Right lobe of liver (tissue), 4 donors: ENCODE measurements at regions not wholly inside any gene's neighbourhood (a gene's known extent, or its start where the extent isn't known, plus 50 kb on each side); places are given as distances from the start of the nearest gene placed in this dataset.

Experiments used
- CTCF ChIP-seq, 4 donors: fragments of 200-600 bp in 3 of 4; fragments of 450-650 bp in 1 of 4; IDR thresholded peaks; one replicate each; pipeline versions ENCODE4 v1.5.1 to v1.8.0; 2016 to 2022; ENCODE audit warnings: antibody characterized with exemption in 4 of 4, mild to moderate bottlenecking in 2 of 4
- POLR2A ChIP-seq: fragments of 450-650 bp; IDR thresholded peaks from one replicate; pipeline ENCODE4 v1.6.1; 2017; ENCODE audit warnings: antibody characterized with exemption, mild to moderate bottlenecking
- donor health status: DM: no; HTN: no; CAD: no.
- donor health status: DM: no; HTN: no; CAD: no.
- donor health status: DM: no; HTN: yes; CAD: no.

GRCh38 chr6:106808758-106809157 is 165.8 kb downstream of the CD24 start:
- TF ChIP-seq CTCF (IDR thresholded peaks at IDR 0.05) (no peak), POLR2A (no peak)
